SKM-1 (cell line): ENCODE measurements at regions not wholly inside any gene's neighbourhood (a gene's known extent, or its start where the extent isn't known, plus 50 kb on each side); places are given as distances from the start of the nearest gene placed in this dataset.
"Not testable (repeated sequence)": the region's sequence is repeated elsewhere in the genome, so short reads cannot be mapped to it uniquely, and the experiment has no call there.

Experiments
- DNase-seq: peaks from one replicate; lab custom pipeline; 2025; ENCODE audit not compliant: unreplicated experiment; lab: John Stamatoyannopoulos, UW

GRCh38 chr10:94124147-94124546 lies 130.4 kb downstream of the PLCE1 start:
- not testable (repeated sequence) for DNase-seq

DNA sequence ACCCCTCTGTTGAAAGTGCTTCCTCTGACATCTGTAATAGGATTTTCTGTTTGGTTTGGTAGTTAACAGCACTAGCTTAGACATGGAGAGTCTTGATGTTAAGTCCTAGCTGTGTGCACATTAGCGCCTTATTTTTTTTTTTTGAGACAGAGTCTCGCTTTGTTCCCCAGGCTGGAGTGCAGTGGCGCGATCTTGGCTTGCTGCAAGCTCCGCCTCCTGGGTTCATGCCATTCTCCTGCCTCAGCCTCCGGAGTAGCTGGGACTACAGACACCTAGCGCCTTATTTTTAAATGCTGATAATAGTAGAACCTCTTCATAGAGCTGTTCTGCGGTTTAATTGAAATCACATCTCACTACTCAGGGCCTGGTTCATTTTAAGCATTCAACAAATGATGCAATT lies 131.5 kb downstream of the PLCE1 start:
- DNase-seq = not testable (repeated sequence)

DNA sequence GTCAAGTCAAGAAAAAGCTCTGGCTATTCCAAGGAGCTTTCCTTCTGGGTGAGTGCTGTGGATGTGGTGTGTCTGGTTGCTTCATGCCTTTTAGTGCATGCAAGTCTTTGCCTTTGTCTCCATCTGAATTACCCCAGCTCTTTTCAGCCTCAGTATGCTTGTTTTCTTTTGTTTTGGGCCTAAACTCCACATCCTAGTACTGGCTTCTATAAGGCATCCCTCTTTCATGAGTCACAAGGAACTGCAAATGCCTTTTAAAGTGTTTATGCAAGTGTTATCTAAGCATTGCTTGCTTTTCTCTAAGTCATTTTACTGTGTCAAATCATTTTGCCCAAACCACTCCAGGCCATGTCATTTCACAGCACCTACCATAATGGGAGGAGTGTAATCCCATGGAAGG lies 132.1 kb downstream of the PLCE1 start:
- no peak for DNase-seq

GRCh38 chr10:94129393-94130130 lies 135.8 kb downstream of the PLCE1 start:
- no peak for DNase-seq

DNA sequence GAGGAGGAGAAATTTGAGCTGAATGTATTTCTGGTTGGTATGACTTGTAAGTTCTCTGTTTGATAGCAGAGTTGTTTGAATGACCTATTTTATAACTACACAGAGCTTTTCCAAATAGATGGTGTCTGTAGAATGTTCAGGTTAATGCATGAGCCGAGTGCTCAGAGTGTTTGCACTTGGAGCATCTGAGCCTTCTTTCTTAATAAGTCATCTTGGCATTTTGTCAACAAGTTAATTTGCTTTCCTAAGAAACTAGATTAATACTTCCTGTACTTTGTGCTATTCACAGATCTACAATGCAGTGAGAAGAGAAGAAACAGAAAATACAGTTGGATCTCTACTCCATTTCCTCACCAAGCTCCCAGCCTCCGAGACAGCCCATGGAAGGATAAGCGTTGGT lies 138.2 kb downstream of the PLCE1 start:
- DNase-seq = no peak

DNA sequence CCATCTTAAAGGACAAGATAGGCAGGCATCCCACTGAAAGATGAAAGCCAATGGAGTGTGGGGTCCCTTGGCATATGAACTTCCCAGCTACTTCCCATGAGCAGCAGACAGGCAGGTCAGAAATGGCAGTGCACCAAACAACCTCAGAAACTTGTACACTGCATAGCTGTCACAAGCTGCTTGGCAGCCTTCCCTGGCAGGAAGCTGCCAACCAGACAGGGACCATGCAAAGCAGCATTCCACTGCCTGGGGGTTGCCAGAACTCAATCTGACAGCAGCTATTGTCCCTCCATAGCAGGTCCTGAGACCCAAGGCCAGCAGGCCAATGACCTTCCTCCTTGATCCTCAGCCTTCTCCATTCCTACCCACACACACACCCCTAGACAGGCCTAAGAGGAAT lies 139.5 kb downstream of the PLCE1 start:
- no peak for DNase-seq

GRCh38 chr10:94137747-94138146 lies 144.0 kb downstream of the PLCE1 start:
- no peak for DNase-seq

DNA sequence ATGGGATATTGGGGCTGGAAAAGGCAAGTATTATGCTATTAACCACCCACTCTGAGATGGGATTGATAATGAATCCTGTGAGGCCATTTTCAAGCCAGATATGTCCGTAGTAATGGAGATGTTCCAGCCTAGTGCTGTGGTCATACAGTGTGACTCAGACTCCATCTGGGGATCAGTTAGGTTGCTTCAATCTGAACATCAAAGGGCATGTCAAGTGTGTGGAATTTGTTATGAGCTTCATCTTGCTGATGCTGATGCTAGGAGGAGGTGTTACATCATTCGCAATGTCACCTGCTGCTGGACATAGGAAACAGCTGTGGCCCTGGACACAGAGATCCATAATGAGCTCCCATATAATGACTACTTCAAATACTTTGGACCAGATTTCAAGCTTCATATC lies 144.7 kb downstream of the PLCE1 start:
- DNase-seq = no peak

DNA sequence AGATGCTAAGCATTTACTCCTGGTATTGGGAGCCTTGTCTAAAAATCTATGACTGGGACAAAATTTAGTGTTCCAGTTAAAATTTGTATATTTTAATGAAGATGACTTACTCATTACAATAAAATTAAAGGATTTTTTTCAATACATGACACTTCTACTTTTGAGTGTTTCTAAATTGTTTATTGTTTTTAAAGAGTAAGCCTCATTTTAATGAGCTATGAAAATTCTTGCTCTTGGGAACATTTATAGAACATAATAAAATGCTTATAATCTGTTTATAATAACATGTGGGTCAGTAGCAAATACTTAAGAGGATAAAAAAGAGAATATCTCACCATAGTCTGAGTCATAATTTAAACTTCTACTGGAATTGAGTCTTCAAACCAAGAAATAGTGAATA lies 149.5 kb downstream of the PLCE1 start:
- no peak for DNase-seq

DNA sequence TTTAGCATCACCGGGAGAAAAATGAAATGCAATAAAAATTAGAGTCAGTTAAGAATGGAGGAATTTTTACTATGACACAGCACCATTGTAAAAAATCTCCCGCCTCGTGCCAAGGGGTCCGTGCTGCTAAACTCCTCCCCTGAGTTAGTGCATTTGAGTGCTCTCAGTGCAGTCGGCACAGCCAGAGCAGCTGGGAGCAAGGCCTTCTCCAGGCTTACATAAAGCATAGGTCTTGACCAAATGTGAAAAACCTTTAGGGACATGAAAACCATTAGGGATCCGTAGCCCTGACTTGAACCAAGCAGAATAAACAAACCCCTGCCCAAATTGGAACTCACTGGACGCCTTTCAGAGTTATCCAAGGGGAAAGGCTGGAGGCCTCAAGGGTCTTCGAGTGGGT lies 152.6 kb downstream of the PLCE1 start:
- no peak for DNase-seq

GRCh38 chr10:94146746-94147145 lies 153.0 kb downstream of the PLCE1 start:
- DNase-seq = no peak

GRCh38 chr10:94149702-94150101 lies 156.0 kb downstream of the PLCE1 start:
- DNase-seq = no peak

DNA sequence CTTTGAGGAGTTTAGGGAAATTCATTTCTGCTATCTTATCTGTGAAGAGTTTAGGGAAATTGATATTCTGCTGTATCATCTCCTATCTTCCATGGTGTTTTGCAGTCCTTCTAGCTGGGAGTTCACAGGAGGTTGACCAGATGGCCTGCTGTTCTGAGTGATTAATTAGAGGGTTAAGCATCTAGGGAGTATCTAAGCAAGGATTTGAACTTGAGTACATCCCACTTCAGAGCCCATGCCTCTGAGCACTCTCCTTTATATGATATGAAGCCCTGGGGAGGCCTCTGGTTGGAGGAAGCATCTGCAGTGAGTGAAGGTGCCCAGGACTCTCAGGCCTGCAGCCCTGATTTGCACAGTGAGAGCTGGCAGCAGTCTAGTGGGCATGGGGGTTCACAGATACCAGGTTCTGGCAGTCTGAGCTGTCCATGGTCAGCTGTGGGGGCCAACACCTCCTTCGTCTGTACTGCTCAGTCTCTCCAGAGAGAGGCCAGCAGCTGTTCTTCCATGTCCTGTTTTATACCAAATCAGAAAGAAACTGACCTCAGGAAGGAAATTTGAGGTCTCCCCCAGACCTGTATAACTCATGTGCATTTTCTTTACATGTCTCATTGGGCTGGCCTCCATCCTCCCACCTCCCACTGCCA lies 156.9 kb downstream of the PLCE1 start:
- no peak for DNase-seq

GRCh38 chr10:94155722-94156271 lies 162.1 kb downstream of the PLCE1 start:
- DNase-seq = no peak

- no peak for DNase-seq
These were observed 162.7 kb downstream of the PLCE1 start for GRCh38 chr10:94156453-94156852.

- DNase-seq = not testable (repeated sequence)
These were observed 171.5 kb downstream of the PLCE1 start for GRCh38 chr10:94165158-94165611.

GRCh38 chr10:94172332-94172731 lies 178.6 kb downstream of the PLCE1 start:
- DNase-seq = no peak

- no peak for DNase-seq
These were observed 179.9 kb downstream of the PLCE1 start for GRCh38 chr10:94173594-94173993.

DNA sequence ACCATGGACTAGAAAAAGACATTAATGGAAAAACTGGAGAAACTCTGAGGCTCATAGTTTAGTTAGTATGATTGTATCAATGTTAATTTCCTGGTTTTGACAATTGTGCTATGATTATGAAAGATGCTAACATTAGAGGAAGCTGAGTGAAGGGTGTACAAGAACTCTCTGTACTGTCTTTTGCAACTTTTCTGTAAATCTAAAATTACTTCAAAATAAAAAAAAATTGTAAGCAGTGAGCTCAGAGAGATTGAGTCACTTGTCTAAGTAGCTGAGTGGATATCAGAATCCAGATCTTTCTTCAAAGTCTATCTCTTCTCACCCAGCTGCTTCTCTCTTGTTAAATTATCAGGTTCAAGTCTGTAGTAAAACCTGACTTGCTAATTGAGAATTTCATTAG lies 181.1 kb downstream of the PLCE1 start:
- DNase-seq = no peak

DNA sequence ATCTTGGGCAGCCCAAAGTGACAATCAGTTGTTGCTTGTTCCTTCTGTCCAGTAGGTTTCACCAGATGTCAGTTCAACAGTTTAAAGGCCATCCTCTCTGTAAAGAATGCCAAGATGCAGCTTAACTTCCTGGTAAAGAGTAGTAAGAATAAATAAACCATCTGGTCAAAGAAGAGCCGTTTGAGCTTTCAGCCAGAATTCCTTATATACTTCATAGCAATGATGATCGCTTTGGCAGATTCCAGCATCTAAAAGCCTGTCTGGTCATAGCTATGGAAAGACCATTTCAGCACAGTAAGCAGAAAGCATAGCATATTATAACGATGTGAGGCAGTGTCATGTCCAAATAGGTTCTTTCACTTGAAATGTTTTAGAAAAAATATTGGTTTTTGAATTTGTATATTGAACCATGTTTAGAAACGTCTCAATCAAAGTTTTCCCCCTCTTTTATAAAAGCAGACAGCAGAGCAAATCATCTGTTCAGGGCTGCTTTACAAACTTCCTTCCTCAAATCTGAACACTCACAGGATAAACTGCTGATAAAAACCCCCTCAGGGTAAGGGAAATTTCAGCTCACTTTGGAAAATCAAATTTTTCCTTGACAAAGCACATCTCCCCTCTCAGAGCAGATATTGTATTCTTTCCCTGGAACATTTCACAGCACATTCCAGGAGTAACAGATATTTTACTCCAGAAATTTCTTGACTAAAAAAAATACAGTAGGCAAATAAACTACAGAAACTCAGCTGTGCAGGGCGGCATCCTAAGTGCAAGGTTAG lies 184.1 kb downstream of the NOC3L start:
- DNase-seq = no peak

DNA sequence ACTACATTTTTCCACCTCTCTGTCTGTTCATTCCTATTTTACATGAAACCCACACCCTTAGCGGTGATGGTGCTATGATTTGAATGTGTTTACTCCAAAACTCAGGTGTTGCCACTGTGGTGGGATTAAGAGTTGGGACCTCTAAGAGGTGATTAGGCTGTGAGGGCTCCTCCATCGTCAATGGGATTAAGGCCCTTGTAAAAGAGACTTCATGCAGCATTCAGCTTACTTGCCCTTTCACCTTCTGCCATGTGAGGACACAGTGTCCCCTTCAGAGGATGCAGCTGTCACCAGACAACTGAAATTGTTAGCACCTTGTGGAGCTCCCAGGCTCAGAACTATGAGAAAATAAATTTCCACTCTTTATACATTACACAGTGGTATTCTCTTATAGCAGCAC lies 182.2 kb downstream of the NOC3L start:
- no peak for DNase-seq
